ENCODE measurements at regions not wholly inside any gene's neighbourhood (a gene's known extent, or its start where the extent isn't known, plus 50 kb on each side); places are given as distances from the start of the nearest gene placed in this dataset.

DNA sequence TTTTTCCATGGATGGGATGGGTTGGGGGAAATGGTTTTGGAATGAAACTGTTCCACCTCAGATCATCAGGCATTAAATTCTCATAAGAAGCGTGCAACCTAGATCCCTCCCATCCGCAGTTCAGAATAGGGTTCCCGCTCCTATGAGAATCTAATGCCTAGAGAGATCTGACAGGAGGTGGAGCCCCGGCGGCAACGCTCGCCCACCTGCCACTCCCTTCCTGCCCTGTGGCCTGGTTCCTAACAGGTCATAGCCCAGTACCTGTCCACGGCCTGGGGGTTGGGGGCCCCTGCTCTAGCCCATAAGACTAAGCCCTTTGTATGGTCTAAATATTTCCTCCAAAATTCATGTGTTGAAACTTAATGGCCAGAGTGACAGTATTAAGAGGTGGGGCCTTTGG lies 92.3 kb upstream of the SALL4 start:
- TF ChIP-seq, protein P1, sequence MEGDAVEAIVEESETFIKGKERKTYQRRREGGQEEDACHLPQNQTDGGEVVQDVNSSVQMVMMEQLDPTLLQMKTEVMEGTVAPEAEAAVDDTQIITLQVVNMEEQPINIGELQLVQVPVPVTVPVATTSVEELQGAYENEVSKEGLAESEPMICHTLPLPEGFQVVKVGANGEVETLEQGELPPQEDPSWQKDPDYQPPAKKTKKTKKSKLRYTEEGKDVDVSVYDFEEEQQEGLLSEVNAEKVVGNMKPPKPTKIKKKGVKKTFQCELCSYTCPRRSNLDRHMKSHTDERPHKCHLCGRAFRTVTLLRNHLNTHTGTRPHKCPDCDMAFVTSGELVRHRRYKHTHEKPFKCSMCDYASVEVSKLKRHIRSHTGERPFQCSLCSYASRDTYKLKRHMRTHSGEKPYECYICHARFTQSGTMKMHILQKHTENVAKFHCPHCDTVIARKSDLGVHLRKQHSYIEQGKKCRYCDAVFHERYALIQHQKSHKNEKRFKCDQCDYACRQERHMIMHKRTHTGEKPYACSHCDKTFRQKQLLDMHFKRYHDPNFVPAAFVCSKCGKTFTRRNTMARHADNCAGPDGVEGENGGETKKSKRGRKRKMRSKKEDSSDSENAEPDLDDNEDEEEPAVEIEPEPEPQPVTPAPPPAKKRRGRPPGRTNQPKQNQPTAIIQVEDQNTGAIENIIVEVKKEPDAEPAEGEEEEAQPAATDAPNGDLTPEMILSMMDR (conservative IDR thresholded peaks at IDR 0.05; ENCODE audit: low read length) = no peak
- TF ChIP-seq EZH2phosphoT487 (IDR thresholded peaks at IDR 0.05; ENCODE audit: borderline replicate concordance) = no peak
